ENCODE measurements at regions not wholly inside any gene's neighbourhood (a gene's known extent, or its start where the extent isn't known, plus 50 kb on each side); places are given as distances from the start of the nearest gene placed in this dataset.
A peak's percentile ranks its signal among the peaks of the same experiment; 100 is the strongest.

GRCh38 chr9:16275795-16276624, 594.5 kb downstream of the BNC2 start:
- DNase-seq (ENCODE audit: low read depth) = no peak
- TF ChIP-seq CTCF (IDR thresholded peaks at IDR 0.05; ENCODE audit: low read length, missing control alignments) = no peak
- no peak overlapping the region for H3K4me3 ChIP-seq (replicated peaks; ENCODE audit: low read depth, low read length)

GRCh38 chr9:16276866-16277265, 593.6 kb downstream of the BNC2 start:
- no peak overlapping the region for H3K4me3 ChIP-seq (replicated peaks; ENCODE audit: low read depth, low read length)
- no peak for DNase-seq (ENCODE audit: low read depth)
- TF ChIP-seq CTCF (IDR thresholded peaks at IDR 0.05; ENCODE audit: low read length, missing control alignments) = no peak

GRCh38 chr9:16277471-16277960, 593.0 kb downstream of the BNC2 start:
- H3K4me3 ChIP-seq (replicated peaks; ENCODE audit: low read depth, low read length) = no peak overlapping the region
- TF ChIP-seq CTCF (IDR thresholded peaks at IDR 0.05; ENCODE audit: low read length, missing control alignments) = no peak
- no peak for DNase-seq (ENCODE audit: low read depth)

- no peak overlapping the region for H3K4me3 ChIP-seq (replicated peaks; ENCODE audit: low read depth, low read length)
- TF ChIP-seq CTCF (IDR thresholded peaks at IDR 0.05; ENCODE audit: low read length, missing control alignments) = no peak
- DNase-seq (ENCODE audit: low read depth) = no peak
Measured at GRCh38 chr9:16278326-16278999, 592.0 kb downstream of the BNC2 start.

GRCh38 chr9:16281707-16282106, 588.8 kb downstream of the BNC2 start:
- H3K4me3 ChIP-seq (replicated peaks; ENCODE audit: low read depth, low read length) = no peak overlapping the region
- DNase-seq (ENCODE audit: low read depth) = no peak
- no peak for TF ChIP-seq CTCF (IDR thresholded peaks at IDR 0.05; ENCODE audit: low read length, missing control alignments)

GRCh38 chr9:16282216-16282615, 588.3 kb downstream of the BNC2 start:
- H3K4me3 ChIP-seq (replicated peaks; ENCODE audit: low read depth, low read length) = no peak overlapping the region
- peak; percentile 54 for DNase-seq (ENCODE audit: low read depth)
- TF ChIP-seq CTCF (IDR thresholded peaks at IDR 0.05; ENCODE audit: low read length, missing control alignments) = no peak

Measured in fibroblast of pulmonary artery (primary cell).